Lower leg skin (tissue), 3 donors: ENCODE measurements at regions not wholly inside any gene's neighbourhood (a gene's known extent, or its start where the extent isn't known, plus 50 kb on each side); places are given as distances from the start of the nearest gene placed in this dataset.

Source experiments
- CTCF ChIP-seq, 3 donors: fragments of 450-650 bp; IDR thresholded peaks; one replicate each; pipeline ENCODE4 v1.5.1; 2016; ENCODE audit warnings: antibody characterized with exemption in 3 of 3, mild to moderate bottlenecking in 3 of 3, moderate library complexity in 2 of 3
- POLR2A ChIP-seq, 2 donors: fragments of 450-650 bp; IDR thresholded peaks; one replicate each; pipeline ENCODE4 v1.6.1; 2016 to 2017; ENCODE audit warnings: antibody characterized with exemption in 2 of 2, mild to moderate bottlenecking in 1 of 2, moderate library complexity in 1 of 2

DNA sequence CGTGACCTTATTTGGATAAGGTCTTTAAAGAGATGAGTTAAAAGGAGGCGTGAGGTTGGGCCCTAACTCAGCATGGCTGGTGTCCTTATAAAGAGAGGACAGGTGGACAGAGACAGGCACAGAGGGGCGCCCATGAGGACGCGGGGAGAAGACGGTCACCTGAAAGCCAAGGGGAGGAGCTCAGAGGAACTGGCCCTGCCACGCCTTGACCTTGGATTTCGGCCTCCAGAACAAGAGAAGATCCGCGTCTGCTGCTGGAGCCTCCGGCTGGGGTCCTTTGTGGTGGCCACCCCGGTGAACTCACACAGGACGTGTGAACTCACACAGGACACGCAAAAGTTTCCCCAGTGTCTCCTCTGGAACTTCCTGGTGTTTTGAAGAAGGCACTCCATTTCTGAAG is 122.7 kb downstream of the SIK1 start:
- TF ChIP-seq CTCF (IDR thresholded peaks at IDR 0.05), result no peak
- no peak for TF ChIP-seq POLR2A (IDR thresholded peaks at IDR 0.05)
